Endothelial cell of umbilical vein (primary cell): ENCODE measurements at regions not wholly inside any gene's neighbourhood (a gene's known extent, or its start where the extent isn't known, plus 50 kb on each side); places are given as distances from the start of the nearest gene placed in this dataset.

Source experiments
- BruUV-seq: library from RNA; stranded (reverse); fragments of 400-500 nt; replicated peaks from 2 replicates; lab custom pipeline; 2021; lab: Mats Ljungman, UMichigan
- CTCF ChIA-PET: fragments of 300-600, 350-600 bp; sonication (Branson Sonifier 250); formaldehyde crosslinking; loops from one replicate; lab custom pipeline; 2021; ENCODE audit warnings: antibody characterized with exemption, inconsistent platforms; lab: Charles Lee
- POLR2A ChIA-PET: fragments of 300-600, 350-600 bp; sonication (Branson Sonifier 250); formaldehyde crosslinking; loops from one replicate; lab custom pipeline; 2021; ENCODE audit warnings: antibody characterized with exemption, inconsistent platforms; lab: Charles Lee
- DNase-seq: peaks from one replicate; pipeline ENCODE4 v3.0.0-alpha.2; 2011; ENCODE audit warnings: low read depth, low spot score
- FAIRE-seq: peaks from 2 replicates; lab custom pipeline; 2011; peaks lifted over from hg19 to GRCh38; lab: Jason Lieb, UNC
- H2AFZ ChIP-seq: 2 replicates; pipeline ENCODE4 v1.6.0; 2012; ENCODE audit warnings: low read depth, low read length, control low read depth, inconsistent platforms
- H3K27ac ChIP-seq: 2 replicates; pipeline ENCODE4 v1.5.1; 2011; ENCODE audit warnings: low read depth, mild to moderate bottlenecking, control low read depth, low read length, moderate library complexity; ENCODE audit not compliant: insufficient read depth
- H3K27me3 ChIP-seq, 2 experiments: 2 replicates each; pipeline versions ENCODE4 v1.6.0 to v1.6.1; 2011; ENCODE audit warnings: low read length in 2 of 2, mixed read lengths in 1 of 2; ENCODE audit not compliant: control insufficient read depth in 2 of 2, insufficient read depth in 2 of 2
- H3K36me3 ChIP-seq, 2 experiments: 2 replicates in 1 of 2; 3 replicates in 1 of 2; pipeline ENCODE4 v1.5.1; 2011; ENCODE audit warnings: low read length in 2 of 2, mild to moderate bottlenecking in 1 of 2, moderate library complexity in 1 of 2; ENCODE audit not compliant: control insufficient read depth in 2 of 2, insufficient read depth in 2 of 2; ENCODE audit errors: extremely low read depth in 1 of 2
- H3K4me1 ChIP-seq: 3 replicates; pipeline ENCODE4 v1.5.1; 2011; ENCODE audit warnings: mild to moderate bottlenecking, low read length; ENCODE audit not compliant: control insufficient read depth, insufficient read depth; ENCODE audit errors: extremely low read depth
- H3K4me2 ChIP-seq: 2 replicates; pipeline ENCODE4 v1.6.1; 2011; ENCODE audit warnings: low read length, control low read depth, mixed read lengths; ENCODE audit not compliant: insufficient read depth
- H3K4me3 ChIP-seq, 3 experiments: fragments of 200-600 bp in 1 of 3; sonication (generic), shearing (Covaris generic) in 1 of 3; replicated peaks in 1 of 3; 2 replicates each; pipeline ENCODE4 v1.5.1; 2011 to 2016; ENCODE audit warnings: control low read depth in 3 of 3, low read length in 3 of 3, mild to moderate bottlenecking in 2 of 3, inconsistent platforms in 1 of 3, low read depth in 1 of 3, moderate library complexity in 1 of 3; ENCODE audit not compliant: insufficient read depth in 1 of 3
- H3K79me2 ChIP-seq: 2 replicates; pipeline ENCODE4 v1.6.0; 2012; ENCODE audit warnings: low read length, inconsistent platforms; ENCODE audit not compliant: control insufficient read depth, insufficient read depth
- H3K9ac ChIP-seq: replicated peaks from 2 replicates; pipeline ENCODE3; 2011; ENCODE audit warnings: low read length, control low read depth; ENCODE audit not compliant: insufficient read depth; ENCODE audit errors: extremely low read depth
- H3K9me1 ChIP-seq: replicated peaks from 3 replicates; pipeline ENCODE4 v1.6.0; 2011; ENCODE audit warnings: mild to moderate bottlenecking, low read length; ENCODE audit not compliant: control insufficient read depth, insufficient read depth; ENCODE audit errors: extremely low read depth
- H3K9me3 ChIP-seq: replicated peaks from 2 replicates; pipeline ENCODE4 v1.5.1; 2012; ENCODE audit warnings: low read length, inconsistent platforms; ENCODE audit not compliant: control insufficient read depth, insufficient read depth
- H4K20me1 ChIP-seq: replicated peaks from 2 replicates; pipeline ENCODE3; 2011; ENCODE audit warnings: mild to moderate bottlenecking, low read length; ENCODE audit not compliant: control insufficient read depth, insufficient read depth; ENCODE audit errors: extremely low read depth
- EZH2 ChIP-seq: IDR thresholded peaks from 2 replicates; pipeline ENCODE4 v1.6.1; 2012; ENCODE audit warnings: borderline replicate concordance, low read depth, mild to moderate bottlenecking, moderate library complexity, low read length, inconsistent platforms; ENCODE audit not compliant: severe bottlenecking
- FOS ChIP-seq: IDR thresholded peaks from 2 replicates; pipeline ENCODE4 v1.6.1; 2011; ENCODE audit warnings: mild to moderate bottlenecking, low read length, moderate library complexity, borderline replicate concordance; ENCODE audit not compliant: insufficient read depth
- GATA2 ChIP-seq: IDR thresholded peaks from 2 replicates; pipeline ENCODE4 v1.7.0; 2011; ENCODE audit warnings: low read depth, mild to moderate bottlenecking, moderate library complexity, mixed read lengths, low read length; ENCODE audit not compliant: insufficient read length, insufficient read depth
- JUN ChIP-seq: IDR thresholded peaks from 2 replicates; pipeline ENCODE4 v1.6.1; 2011; ENCODE audit warnings: borderline replicate concordance, low read depth; ENCODE audit not compliant: insufficient read length, insufficient read depth
- MYC ChIP-seq: IDR thresholded peaks from one replicate; pipeline ENCODE4 v1.6.1; 2011; ENCODE audit warnings: mild to moderate bottlenecking, low read depth, low read length
- POLR2A ChIP-seq: IDR thresholded peaks from 2 replicates; pipeline ENCODE4 v1.6.1; 2012; ENCODE audit warnings: low read depth, mild to moderate bottlenecking, control low read depth, low read length
- POLR2AphosphoS5 ChIP-seq: IDR thresholded peaks from 2 replicates; pipeline ENCODE4 v1.6.1; 2012; ENCODE audit warnings: low read depth, mild to moderate bottlenecking, control low read depth, low read length, moderate library complexity; ENCODE audit not compliant: insufficient read depth
- dilution Hi-C: fragments of 300-500 bp; cut with MboI; formaldehyde crosslinking; loops from one replicate; pipeline ENCODE4 v1.15.0; 2019; ENCODE audit warnings: low sequenced_read_pairs; ENCODE audit not compliant: extremely low pct_ligation_motif_present
- intact Hi-C: fragments of 100-400 bp; cut with micrococcal nuclease; formaldehyde crosslinking; loops from one replicate; pipeline ENCODE4 v1.10.0; 2022
- TF ChIP-seq, protein P1 (sequence below), 2 donors: IDR thresholded peaks; 1 replicate in 1 of 2; 2 replicates in 1 of 2; pipeline ENCODE4 v1.5.1; 2011; ENCODE audit warnings: low read length in 2 of 2, mild to moderate bottlenecking in 2 of 2, moderate library complexity in 2 of 2, control low read depth in 1 of 2, inconsistent platforms in 1 of 2, low read depth in 1 of 2; ENCODE audit not compliant: insufficient read depth in 1 of 2; ENCODE audit errors: extremely low read depth in 1 of 2
- TF ChIP-seq, protein P2 (sequence below): IDR thresholded peaks from 2 replicates; pipeline ENCODE4 v1.6.1; 2011; ENCODE audit not compliant: insufficient read depth, insufficient read length

DNA sequence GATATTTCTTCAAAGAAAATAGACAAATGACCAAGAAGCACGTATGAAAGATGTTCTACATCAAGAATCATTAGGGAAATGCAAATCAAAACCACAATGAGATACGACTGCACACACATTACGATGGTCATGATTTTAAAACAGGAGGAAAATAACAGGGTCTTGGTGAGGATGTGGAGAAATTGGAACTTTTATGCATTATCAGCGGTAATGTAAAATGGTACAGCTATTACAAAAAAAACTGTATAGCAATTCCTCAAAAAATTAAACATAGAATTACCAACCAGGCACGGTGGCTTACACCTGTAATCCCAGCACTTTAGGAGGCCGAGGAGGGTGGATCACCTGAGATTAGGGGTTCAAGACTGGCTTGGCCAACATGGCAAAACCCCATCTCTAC is 178.8 kb upstream of the NEBL start:
- H3K27ac ChIP-seq = no peak overlapping the region
- H3K4me3 ChIP-seq = no peak overlapping the region
- CTCF ChIA-PET = interaction anchor here (1.3 to 6.6 kb wide), 2 partner anchors 8 to 195 kb away, joined by 3 to 96 read pairs; no protein-coding TSS in a partner anchor
- H4K20me1 ChIP-seq = no peaks in the 10 kb centered on the region
- no peak for FAIRE-seq
- H3K4me2 ChIP-seq = no peak overlapping the region
- dilution Hi-C loops (no loop called here), intact Hi-C loops (loop anchor here (5.0 kb wide), 2 partner anchors 876 to 1911 kb away; no protein-coding TSS in a partner anchor)
- H3K27me3 ChIP-seq = peaks cover 5 to 8% of the 10 kb centered on the region in 2 experiments
- POLR2A ChIA-PET = no interaction called here
- no peak for TF ChIP-seq EZH2
- TF ChIP-seq, protein P1, sequence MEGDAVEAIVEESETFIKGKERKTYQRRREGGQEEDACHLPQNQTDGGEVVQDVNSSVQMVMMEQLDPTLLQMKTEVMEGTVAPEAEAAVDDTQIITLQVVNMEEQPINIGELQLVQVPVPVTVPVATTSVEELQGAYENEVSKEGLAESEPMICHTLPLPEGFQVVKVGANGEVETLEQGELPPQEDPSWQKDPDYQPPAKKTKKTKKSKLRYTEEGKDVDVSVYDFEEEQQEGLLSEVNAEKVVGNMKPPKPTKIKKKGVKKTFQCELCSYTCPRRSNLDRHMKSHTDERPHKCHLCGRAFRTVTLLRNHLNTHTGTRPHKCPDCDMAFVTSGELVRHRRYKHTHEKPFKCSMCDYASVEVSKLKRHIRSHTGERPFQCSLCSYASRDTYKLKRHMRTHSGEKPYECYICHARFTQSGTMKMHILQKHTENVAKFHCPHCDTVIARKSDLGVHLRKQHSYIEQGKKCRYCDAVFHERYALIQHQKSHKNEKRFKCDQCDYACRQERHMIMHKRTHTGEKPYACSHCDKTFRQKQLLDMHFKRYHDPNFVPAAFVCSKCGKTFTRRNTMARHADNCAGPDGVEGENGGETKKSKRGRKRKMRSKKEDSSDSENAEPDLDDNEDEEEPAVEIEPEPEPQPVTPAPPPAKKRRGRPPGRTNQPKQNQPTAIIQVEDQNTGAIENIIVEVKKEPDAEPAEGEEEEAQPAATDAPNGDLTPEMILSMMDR (IDR thresholded peaks at IDR 0.05; ENCODE audit: extremely low read depth in 1 of 2, insufficient read depth in 1 of 2, low read depth in 1 of 2, low read length in 2 of 2) = no peak
- no peak for TF ChIP-seq POLR2AphosphoS5
- TF ChIP-seq, protein P2, sequence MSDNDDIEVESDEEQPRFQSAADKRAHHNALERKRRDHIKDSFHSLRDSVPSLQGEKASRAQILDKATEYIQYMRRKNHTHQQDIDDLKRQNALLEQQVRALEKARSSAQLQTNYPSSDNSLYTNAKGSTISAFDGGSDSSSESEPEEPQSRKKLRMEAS = no peak
- TF ChIP-seq POLR2A = no peak
- no peak for TF ChIP-seq MYC
- no peak for TF ChIP-seq JUN
- no peak for TF ChIP-seq GATA2
- TF ChIP-seq FOS = no peak
- no TSS peak for BruUV-seq
- H3K36me3 ChIP-seq = no peaks in the 10 kb centered on the region
- H3K9me1 ChIP-seq = no peaks in the 10 kb centered on the region
- DNase-seq = no peak
- H3K79me2 ChIP-seq = no peaks in the 10 kb centered on the region
- H3K4me1 ChIP-seq = no peaks in the 10 kb centered on the region
- H3K9ac ChIP-seq = no peak overlapping the region
- H2AFZ ChIP-seq = no peak overlapping the region
- H3K9me3 ChIP-seq = no peaks in the 10 kb centered on the region
